B cell (primary cell): ENCODE measurements at regions not wholly inside any gene's neighbourhood (a gene's known extent, or its start where the extent isn't known, plus 50 kb on each side); places are given as distances from the start of the nearest gene placed in this dataset.

Source experiments
- ATAC-seq: fragments of 200-7000 bp; cut with Tn5 transposase; one replicate; pipeline ENCODE4 v1.10.0; 2021; ENCODE audit warnings: low read depth, mild to moderate bottlenecking, moderate number of reproducible peaks, moderate library complexity
- CTCF ChIA-PET: fragments of 350-600 bp; sonication (Branson Sonifier 250); formaldehyde crosslinking; loops from one replicate; lab custom pipeline; 2021; ENCODE audit warnings: antibody characterized with exemption, inconsistent platforms; lab: Charles Lee
- POLR2A ChIA-PET: fragments of 350-600 bp; sonication (Branson Sonifier 250); formaldehyde crosslinking; loops from one replicate; lab custom pipeline; 2021; ENCODE audit warnings: antibody characterized with exemption; lab: Charles Lee
- DNase-seq: peaks from one replicate; pipeline ENCODE4 v3.0.0; 2013
- H2AFZ ChIP-seq: 2 replicates; pipeline ENCODE4 v1.6.1; 2012; ENCODE audit warnings: mild to moderate bottlenecking, low read depth, low read length; ENCODE audit not compliant: insufficient read depth, poor library complexity, severe bottlenecking
- H3K27ac ChIP-seq, 2 donors: 1 replicate in 1 of 2; 2 replicates in 1 of 2; pipeline ENCODE4 v1.5.1; 2012 to 2013; ENCODE audit warnings: low read length in 2 of 2, mild to moderate bottlenecking in 2 of 2, moderate library complexity in 1 of 2
- H3K27me3 ChIP-seq, 4 experiments: fragments of 200-600 bp in 1 of 4; sonication (generic) in 1 of 4; replicated peaks in 1 of 4; 1 replicate in 2 of 4; 2 replicates in 2 of 4; pipeline versions ENCODE4 v1.6.1 to v1.7.0; 2013 to 2016; ENCODE audit warnings: low read length in 3 of 4, mild to moderate bottlenecking in 2 of 4, mixed read lengths in 1 of 4, moderate library complexity in 1 of 4; ENCODE audit not compliant: insufficient read depth in 4 of 4, control insufficient read depth in 3 of 4; ENCODE audit errors: control extremely low read depth in 1 of 4
- H3K36me3 ChIP-seq, 2 experiments: replicated peaks in 1 of 2; 1 replicate in 1 of 2; 2 replicates in 1 of 2; pipeline versions ENCODE4 v1.6.1 to v1.7.1; 2013; ENCODE audit warnings: low read length in 1 of 2; ENCODE audit not compliant: insufficient read depth in 2 of 2, control insufficient read depth in 1 of 2; ENCODE audit errors: control extremely low read depth in 1 of 2, extremely low read depth in 1 of 2
- H3K4me1 ChIP-seq, 2 donors: fragments of 200-600 bp in 1 of 2; sonication (generic) in 1 of 2; 1 replicate in 1 of 2; 2 replicates in 1 of 2; pipeline versions ENCODE4 v1.5.1 to v1.6.1; 2013 to 2017; ENCODE audit warnings: low read length in 2 of 2; ENCODE audit not compliant: control insufficient read depth in 2 of 2, insufficient read depth in 2 of 2
- H3K4me2 ChIP-seq: replicated peaks from 2 replicates; pipeline ENCODE3; 2012; ENCODE audit warnings: mild to moderate bottlenecking, low read depth, low read length; ENCODE audit not compliant: poor library complexity, severe bottlenecking
- H3K4me3 ChIP-seq, 5 experiments: fragments of 200-600 bp in 1 of 5; sonication (generic) in 1 of 5; 1 replicate in 3 of 5; 2 replicates in 2 of 5; pipeline versions ENCODE4 v1.5.1 to v1.7.0; 2011 to 2016; ENCODE audit warnings: low read length in 4 of 5, mild to moderate bottlenecking in 4 of 5, low read depth in 2 of 5, control low read depth in 1 of 5, moderate library complexity in 1 of 5; ENCODE audit not compliant: insufficient read depth in 1 of 5; ENCODE audit errors: control extremely low read depth in 1 of 5, extremely low read depth in 1 of 5
- H3K79me2 ChIP-seq: fragments of 200-600 bp; sonication (generic); one replicate; pipeline ENCODE4 v1.6.0; 2016; ENCODE audit warnings: low read length; ENCODE audit not compliant: control insufficient read depth, insufficient read depth
- H3K9ac ChIP-seq: fragments of 200-600 bp; sonication (generic); 2 replicates; pipeline ENCODE4 v1.6.1; 2017; ENCODE audit warnings: mild to moderate bottlenecking, low read length, moderate library complexity
- H3K9me3 ChIP-seq, 3 donors: one replicate each; pipeline versions ENCODE4 v1.6.1 to v1.7.1; 2013; ENCODE audit warnings: low read length in 2 of 3; ENCODE audit not compliant: control insufficient read depth in 2 of 3, insufficient read depth in 1 of 3; ENCODE audit errors: control extremely low read depth in 1 of 3
- H4K20me1 ChIP-seq: 2 replicates; pipeline ENCODE4 v1.6.0; 2012; ENCODE audit warnings: mild to moderate bottlenecking, low read length; ENCODE audit not compliant: insufficient read depth, control insufficient read depth, poor library complexity, severe bottlenecking
- H3K27ac Mint-ChIP-seq: one replicate; pipeline ENCODE4 v1.8.0; 2021; ENCODE audit warnings: mixed read lengths
- H3K27me3 Mint-ChIP-seq: one replicate; pipeline ENCODE4 v1.8.0; 2021; ENCODE audit warnings: mixed read lengths
- H3K4me1 Mint-ChIP-seq: one replicate; pipeline ENCODE4 v1.8.0; 2021; ENCODE audit warnings: mixed read lengths
- H3K4me3 Mint-ChIP-seq: one replicate; pipeline ENCODE4 v1.8.0; 2021; ENCODE audit warnings: mixed read lengths
- H3K9me3 Mint-ChIP-seq: one replicate; pipeline ENCODE4 v1.8.0; 2022; ENCODE audit warnings: mixed read lengths; ENCODE audit not compliant: insufficient read depth
- CTCF ChIP-seq: fragments of 200-600 bp; IDR thresholded peaks from one replicate; pipeline ENCODE4 v1.8.0; 2022; ENCODE audit warnings: antibody characterized with exemption, mild to moderate bottlenecking
- EZH2 ChIP-seq: IDR thresholded peaks from 2 replicates; pipeline ENCODE4 v1.6.1; 2012; ENCODE audit warnings: borderline replicate concordance, low read depth, mild to moderate bottlenecking, moderate library complexity, low read length; ENCODE audit not compliant: insufficient read depth, poor library complexity, severe bottlenecking
- WGBS: methylation state at CpG from one replicate; pipeline ENCODE4 v1.1.5; 2013; ENCODE audit warnings: missing lambda C conversion rate; ENCODE audit not compliant: insufficient coverage; 5-methylcytosine and 5-hydroxymethylcytosine counted together
- intact Hi-C: fragments of 100-400 bp; cut with micrococcal nuclease; formaldehyde crosslinking; loops from one replicate; pipeline ENCODE4 v1.10.0; 2022

DNA sequence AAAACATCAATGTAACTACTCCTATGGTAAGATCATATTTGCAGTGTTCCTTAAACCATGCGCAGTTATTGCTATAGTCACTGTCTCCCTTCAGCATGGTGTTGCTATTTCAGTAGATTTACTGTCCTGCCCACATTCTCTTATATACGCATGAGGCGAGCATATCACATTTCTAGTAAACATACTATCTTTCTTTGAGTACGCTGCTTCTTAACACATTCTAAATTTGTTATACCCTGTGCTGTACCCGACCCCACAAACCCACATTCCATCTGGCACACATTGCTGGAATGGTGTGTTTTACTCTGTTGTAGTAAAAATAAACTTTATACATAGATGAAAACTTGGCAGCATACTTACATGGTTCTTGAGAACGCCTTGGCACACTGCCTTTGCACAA lies 163.3 kb downstream of the QPCT start:
- H3K4me1 Mint-ChIP-seq, result peaks cover 4% of the 10 kb centered on the region

DNA sequence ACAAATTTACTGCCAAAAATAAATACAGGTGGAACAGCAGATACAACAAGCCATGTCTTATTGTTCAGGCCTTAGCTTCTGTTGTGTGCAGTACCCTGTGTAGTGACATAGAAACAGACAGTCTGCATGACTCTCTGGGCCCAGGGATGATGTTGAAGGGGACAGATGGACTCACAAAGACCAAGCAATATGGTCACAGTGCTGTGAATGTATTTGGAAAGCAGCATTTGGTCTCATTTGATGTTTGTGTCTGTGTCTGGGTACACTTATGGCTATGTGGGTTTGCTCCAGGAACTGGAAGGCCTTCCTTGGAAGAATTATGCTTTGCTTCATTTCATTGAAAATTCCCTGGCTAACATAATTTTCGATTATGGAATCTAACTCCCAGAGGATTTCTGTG lies 158.5 kb downstream of the CDC42EP3 start:
- no peaks in the 10 kb centered on the region for H3K27me3 Mint-ChIP-seq
- no peaks in the 10 kb centered on the region for H3K4me1 ChIP-seq
- H3K36me3 ChIP-seq, result no peaks in the 10 kb centered on the region
- ChIA-PET POLR2A (no interaction called here), CTCF (no interaction called here)
- intact Hi-C loops, result no loop called here
- DNase-seq, result no peak
- no peak overlapping the region for H3K27ac Mint-ChIP-seq
- no peaks in the 10 kb centered on the region for H3K4me1 Mint-ChIP-seq
- no peak for ATAC-seq
- no peaks in the 10 kb centered on the region for H3K9me3 Mint-ChIP-seq
- H3K79me2 ChIP-seq, result no peaks in the 10 kb centered on the region
- no peak overlapping the region for H2AFZ ChIP-seq
- no peaks in the 10 kb centered on the region for H3K27me3 ChIP-seq
- H3K4me2 ChIP-seq, result no peak overlapping the region
- WGBS, result no CpG with 5 or more reads among the region's 1 CpG
- TF ChIP-seq EZH2 (no peak), CTCF (no peak)
- no peaks in the 10 kb centered on the region for H4K20me1 ChIP-seq
- no peak overlapping the region for H3K4me3 ChIP-seq
- no peak overlapping the region for H3K9ac ChIP-seq
- no peak overlapping the region for H3K4me3 Mint-ChIP-seq
- no peaks in the 10 kb centered on the region for H3K9me3 ChIP-seq
- no peak overlapping the region for H3K27ac ChIP-seq

More for the DNA sequence above, 163.3 kb downstream of the QPCT start:
- no peak for ATAC-seq
- Histone ChIP-seq H3K4me1 (no peaks in the 10 kb centered on the region), H3K4me3 (no peak overlapping the region), H3K79me2 (no peaks in the 10 kb centered on the region), H3K4me2 (no peak overlapping the region), H3K27me3 (no peaks in the 10 kb centered on the region), H3K36me3 (no peaks in the 10 kb centered on the region), H3K27ac (no peak overlapping the region), H4K20me1 (no peaks in the 10 kb centered on the region), H3K9ac (no peak overlapping the region), H3K9me3 (no peaks in the 10 kb centered on the region), H2AFZ (no peak overlapping the region)
- TF ChIP-seq CTCF, result no peak
- no peak for TF ChIP-seq EZH2
- no peaks in the 10 kb centered on the region for H3K9me3 Mint-ChIP-seq
- no peak overlapping the region for H3K27ac Mint-ChIP-seq
- no peak overlapping the region for H3K4me3 Mint-ChIP-seq
- intact Hi-C loops, result no loop called here
- ChIA-PET POLR2A (no interaction called here), CTCF (no interaction called here)
- no peak for DNase-seq
- H3K27me3 Mint-ChIP-seq, result no peaks in the 10 kb centered on the region
- 83% methylated on average over 1 of the region's 6 CpGs for WGBS
